HFF-Myc (cell line): ENCODE measurements at regions not wholly inside any gene's neighbourhood (a gene's known extent, or its start where the extent isn't known, plus 50 kb on each side); places are given as distances from the start of the nearest gene placed in this dataset.
"Not testable (repeated sequence)": the region's sequence is repeated elsewhere in the genome, so short reads cannot be mapped to it uniquely, and the experiment has no call there.

Source experiments
- DNase-seq: peaks from one replicate; pipeline ENCODE4 v3.0.0-alpha.2; 2011; ENCODE audit warnings: low read depth; ENCODE audit errors: extremely low read depth
- H3K4me3 ChIP-seq: replicated peaks from 2 replicates; pipeline ENCODE4 v1.5.1; 2011; ENCODE audit warnings: low read depth, mild to moderate bottlenecking, control low read depth, low read length
- CTCF ChIP-seq: IDR thresholded peaks from 2 replicates; pipeline ENCODE4 v1.5.1; 2012; ENCODE audit warnings: mild to moderate bottlenecking, low read depth, low read length, control low read depth; ENCODE audit errors: missing control alignments

- TF ChIP-seq CTCF = no peak
- H3K4me3 ChIP-seq = no peak overlapping the region
Observed at GRCh38 chr20:53813636-53814035, 220.0 kb upstream of the ZNF217 start.

GRCh38 chr20:53811577-53811976, 217.9 kb upstream of the ZNF217 start:
- DNase-seq = no peak
- TF ChIP-seq CTCF = no peak
- no peak overlapping the region for H3K4me3 ChIP-seq

More at GRCh38 chr20:53813636-53814035, 220.0 kb upstream of the ZNF217 start:
- no peak for DNase-seq

GRCh38 chr20:53810661-53811355, 217.2 kb upstream of the ZNF217 start:
- no peak overlapping the region for H3K4me3 ChIP-seq
- no peak for TF ChIP-seq CTCF
- DNase-seq = no peak

- no peak overlapping the region for H3K4me3 ChIP-seq
- no peak for TF ChIP-seq CTCF
- no peak for DNase-seq
Observed at GRCh38 chr20:53809728-53810365, 216.2 kb upstream of the ZNF217 start.

- no peak for DNase-seq
- no peak overlapping the region for H3K4me3 ChIP-seq
- no peak for TF ChIP-seq CTCF
Observed at GRCh38 chr20:53809217-53809616, 215.6 kb upstream of the ZNF217 start.

GRCh38 chr20:53808733-53809132, 215.1 kb upstream of the ZNF217 start:
- no peak for TF ChIP-seq CTCF
- no peak overlapping the region for H3K4me3 ChIP-seq

GRCh38 chr20:53808302-53808701, 214.7 kb upstream of the ZNF217 start:
- DNase-seq = not testable (repeated sequence)

More at GRCh38 chr20:53808733-53809132, 215.1 kb upstream of the ZNF217 start:
- no peak for DNase-seq

More at GRCh38 chr20:53808302-53808701, 214.7 kb upstream of the ZNF217 start:
- not testable (repeated sequence) for H3K4me3 ChIP-seq
